NK-92 treated with Interleukin-12 subunit alpha and Interleukin-12 subunit beta, amount 100 ng/mL, for 24 hours (cell line): ENCODE measurements at regions not wholly inside any gene's neighbourhood (a gene's known extent, or its start where the extent isn't known, plus 50 kb on each side); places are given as distances from the start of the nearest gene placed in this dataset.
"Not testable (repeated sequence)": the region's sequence is repeated elsewhere in the genome, so short reads cannot be mapped to it uniquely, and the experiment has no call there.

ENCODE experiments used
- DNase-seq: peaks from one replicate; lab custom pipeline; 2025; lab: John Stamatoyannopoulos, UW

- DNase-seq, result no peak
These were observed 111.3 kb upstream of the MRI1 start for GRCh38 chr19:13652810-13653590.

GRCh38 chr19:13646758-13647157, 117.6 kb upstream of the MRI1 start:
- no peak for DNase-seq

- no peak for DNase-seq
These were observed 119.7 kb upstream of the MRI1 start for GRCh38 chr19:13644645-13645044.

GRCh38 chr19:13640611-13641010, 123.7 kb upstream of the MRI1 start:
- no peak for DNase-seq

DNA sequence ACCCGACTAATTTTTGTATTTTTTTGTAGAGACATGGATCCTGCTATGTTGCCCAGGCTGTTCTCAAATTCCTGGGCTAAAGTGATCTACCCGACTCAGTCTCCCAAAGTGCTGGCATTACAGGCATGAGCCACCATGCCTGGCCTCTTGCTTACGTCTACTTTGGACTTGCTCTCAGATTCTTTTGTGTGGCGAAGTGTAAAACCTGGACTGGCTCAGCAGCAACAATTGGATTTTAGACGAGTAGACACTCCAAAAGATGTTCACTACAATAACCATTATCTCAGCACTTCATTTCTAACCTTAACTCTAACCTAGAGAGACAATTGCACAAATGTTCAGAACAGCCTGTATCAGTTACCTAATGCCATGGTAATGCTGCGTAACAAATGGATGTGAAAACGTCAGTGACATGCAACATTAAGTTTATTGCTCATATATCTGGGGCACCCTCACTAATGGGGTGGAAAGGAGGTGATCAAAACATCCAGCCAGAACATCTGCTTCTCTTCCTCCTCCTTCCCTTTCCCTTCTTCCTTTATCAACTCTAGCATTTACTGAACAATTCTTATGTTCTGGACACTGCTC, 124.9 kb upstream of the MRI1 start:
- no peak for DNase-seq

DNA sequence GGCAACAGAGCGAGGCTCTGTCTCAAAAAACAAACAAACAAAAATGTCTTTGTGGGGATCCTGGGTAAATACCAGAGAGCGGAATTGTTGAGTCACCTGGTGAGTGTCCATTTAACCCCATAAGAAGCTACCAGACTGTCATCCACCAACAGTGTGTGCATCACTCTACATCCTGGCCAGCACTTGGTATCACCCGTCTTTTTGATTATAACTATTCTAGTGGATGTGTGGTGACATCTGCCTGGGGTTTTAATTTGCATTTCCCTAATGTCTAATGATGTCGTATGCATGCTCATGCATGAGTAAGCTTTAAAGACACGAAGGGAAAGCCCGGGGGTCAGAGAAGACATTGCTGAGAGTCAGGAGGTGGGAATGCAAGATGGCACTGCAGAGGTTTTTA, 126.7 kb upstream of the MRI1 start:
- DNase-seq, result no peak

DNA sequence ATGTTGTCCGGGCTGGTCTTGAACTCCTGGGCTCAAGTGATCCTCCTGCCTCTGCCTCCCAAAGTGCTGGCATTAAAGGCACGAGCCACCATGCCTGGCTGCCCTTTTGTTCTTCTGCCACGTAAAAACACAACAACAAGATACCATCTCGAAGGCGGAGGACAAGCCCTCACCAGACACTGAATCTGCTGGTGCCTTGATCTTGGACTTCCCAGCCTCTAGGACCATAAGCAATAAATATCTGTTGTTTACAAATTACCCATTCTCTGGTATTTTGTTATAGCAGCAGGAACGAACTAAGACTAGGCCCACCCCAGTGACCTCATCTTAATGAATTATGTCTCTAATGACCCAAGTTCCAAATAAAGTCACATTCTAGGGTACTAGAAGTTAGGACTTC, 128.4 kb upstream of the CACNA1A start:
- DNase-seq, result no peak

DNA sequence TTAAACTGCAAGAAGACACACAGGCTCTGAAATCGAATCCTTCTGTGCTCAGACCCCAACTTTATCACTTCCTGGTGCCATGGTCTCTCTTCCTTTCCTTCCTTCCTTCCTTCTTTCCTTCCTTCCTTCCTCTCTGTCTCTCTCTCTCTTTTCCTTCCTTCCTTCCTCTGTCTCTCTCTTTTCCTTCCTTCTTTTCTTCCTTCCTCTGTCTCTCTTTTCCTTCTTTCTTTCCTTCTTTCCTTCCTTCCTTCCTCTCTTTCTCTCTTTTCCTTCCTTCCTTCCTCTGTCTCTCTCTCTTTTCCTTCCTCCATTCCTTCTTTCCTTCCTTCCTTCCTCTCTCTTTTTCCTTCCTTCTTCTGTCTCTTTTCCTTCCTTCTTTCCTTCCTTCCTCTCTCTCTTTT, 127.2 kb upstream of the CACNA1A start:
- DNase-seq, result no peak

GRCh38 chr19:13633109-13633508, 126.8 kb upstream of the CACNA1A start:
- no peak for DNase-seq

DNA sequence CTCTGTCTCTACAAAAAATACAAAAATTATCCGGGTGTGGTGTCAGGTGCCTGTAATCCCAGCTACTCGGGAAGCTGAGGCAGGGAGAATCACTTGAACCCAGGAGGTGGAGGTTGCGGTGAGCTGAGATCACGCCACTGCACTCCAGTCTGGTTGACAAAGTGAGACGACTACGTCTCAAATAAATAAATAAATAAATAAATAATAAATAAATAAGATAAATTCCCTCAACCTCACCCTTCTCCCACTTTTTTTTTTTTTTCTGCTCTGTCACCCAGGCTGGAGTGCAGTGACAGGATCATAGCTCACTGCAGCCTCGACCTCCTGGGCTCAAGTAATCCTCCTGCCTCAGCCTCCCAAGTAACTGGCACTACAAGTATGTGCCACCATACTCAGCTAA, 125.9 kb upstream of the CACNA1A start:
- DNase-seq, result not testable (repeated sequence)

DNA sequence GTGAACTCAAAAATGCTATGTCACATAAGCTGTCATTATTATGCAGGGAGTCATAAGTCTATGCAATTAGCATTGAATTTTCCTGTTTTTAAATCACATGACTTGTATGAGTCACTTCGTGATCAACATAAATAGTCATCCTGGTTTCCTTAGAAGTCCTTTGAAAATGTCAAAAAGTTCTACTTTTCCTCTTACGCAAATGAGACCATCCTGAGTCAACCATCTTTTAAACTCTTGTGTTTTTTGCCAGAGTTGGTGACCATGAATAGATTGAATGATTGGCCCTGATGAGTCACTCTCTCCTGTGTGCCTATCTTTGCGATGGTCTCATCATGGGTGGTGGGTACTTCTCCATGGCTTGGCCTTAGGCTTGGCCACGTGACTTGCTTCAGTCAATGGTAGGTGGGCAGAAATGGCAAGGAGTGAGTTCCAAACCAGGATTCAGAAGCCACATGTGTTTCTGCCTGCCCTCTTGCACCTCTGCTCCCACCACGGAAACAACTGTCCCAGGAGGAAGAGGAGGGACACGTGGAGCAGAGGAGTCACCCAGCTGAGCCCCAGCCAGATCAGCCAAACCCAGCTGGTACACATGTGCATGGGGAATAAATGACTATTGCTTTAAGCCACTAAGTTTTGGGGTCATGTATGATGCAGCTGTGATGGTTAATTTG, 123.5 kb upstream of the CACNA1A start:
- DNase-seq, result no peak

DNA sequence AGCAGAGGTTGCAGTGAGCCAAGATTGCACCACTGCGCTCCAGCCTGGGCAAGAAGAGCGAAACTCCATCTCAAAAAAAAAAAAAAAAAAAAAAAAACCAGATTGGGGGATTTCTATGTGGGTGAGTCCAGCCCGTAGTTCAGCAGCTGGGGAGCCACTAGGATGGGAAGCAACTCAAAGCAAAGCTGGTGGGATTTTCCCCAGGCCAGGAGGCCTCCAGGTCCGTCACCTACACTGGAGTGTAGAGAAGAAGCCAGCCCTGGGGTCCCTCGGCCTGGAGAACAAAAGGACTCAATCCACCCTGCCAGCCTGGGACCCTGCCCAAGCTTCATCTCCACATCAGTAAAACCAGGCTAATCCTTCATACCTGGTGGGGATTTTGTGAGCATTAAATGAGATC, 121.3 kb upstream of the CACNA1A start:
- DNase-seq, result no peak

DNA sequence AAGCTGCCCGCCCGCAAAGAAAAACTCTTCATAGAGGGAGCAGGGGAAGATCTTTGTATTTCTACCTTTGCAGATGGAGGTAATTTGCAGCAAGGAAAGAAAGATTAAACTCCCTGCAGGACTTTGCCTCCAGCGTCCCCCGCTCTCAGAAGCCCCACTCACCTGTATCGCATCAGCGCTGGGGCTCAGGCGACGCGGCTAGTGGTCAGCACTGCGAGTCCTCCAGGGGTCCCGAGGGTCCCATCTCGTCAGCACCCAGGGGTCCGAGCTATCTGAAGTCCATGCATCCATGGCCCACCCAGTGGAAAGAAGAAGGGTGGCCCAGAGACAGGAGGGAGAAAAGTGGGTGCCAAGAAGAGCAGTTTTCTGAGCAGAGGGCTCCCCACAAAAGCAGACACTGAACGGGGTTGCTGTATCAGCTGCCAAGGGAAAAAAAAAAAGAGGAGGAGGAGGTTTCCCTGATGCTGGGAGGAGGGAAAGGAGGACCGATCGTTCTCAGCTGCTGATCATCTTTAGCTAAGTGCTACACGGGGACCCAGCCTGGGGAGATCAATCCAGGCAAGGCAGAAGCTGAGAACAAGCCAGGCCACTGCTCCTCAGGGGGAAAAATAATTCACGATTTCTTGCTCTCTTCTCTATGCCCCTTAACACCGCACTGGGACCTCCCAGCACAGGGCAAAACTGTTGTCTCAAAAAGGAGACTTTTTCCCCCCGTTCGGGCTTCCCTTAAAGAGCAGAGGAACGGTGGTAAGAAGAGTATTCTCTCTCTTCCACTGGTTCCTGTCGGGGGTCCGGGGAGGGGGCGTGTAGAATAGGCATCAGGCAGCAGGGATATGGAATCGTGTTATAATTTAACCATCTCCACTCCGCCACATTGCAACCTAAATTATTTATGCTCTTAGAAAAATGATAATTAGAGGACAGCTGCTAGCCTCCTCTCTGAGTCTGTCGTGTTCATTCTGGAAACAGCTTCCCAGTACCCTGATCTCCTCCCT, 117.7 kb upstream of the CACNA1A start:
- no peak for DNase-seq

DNA sequence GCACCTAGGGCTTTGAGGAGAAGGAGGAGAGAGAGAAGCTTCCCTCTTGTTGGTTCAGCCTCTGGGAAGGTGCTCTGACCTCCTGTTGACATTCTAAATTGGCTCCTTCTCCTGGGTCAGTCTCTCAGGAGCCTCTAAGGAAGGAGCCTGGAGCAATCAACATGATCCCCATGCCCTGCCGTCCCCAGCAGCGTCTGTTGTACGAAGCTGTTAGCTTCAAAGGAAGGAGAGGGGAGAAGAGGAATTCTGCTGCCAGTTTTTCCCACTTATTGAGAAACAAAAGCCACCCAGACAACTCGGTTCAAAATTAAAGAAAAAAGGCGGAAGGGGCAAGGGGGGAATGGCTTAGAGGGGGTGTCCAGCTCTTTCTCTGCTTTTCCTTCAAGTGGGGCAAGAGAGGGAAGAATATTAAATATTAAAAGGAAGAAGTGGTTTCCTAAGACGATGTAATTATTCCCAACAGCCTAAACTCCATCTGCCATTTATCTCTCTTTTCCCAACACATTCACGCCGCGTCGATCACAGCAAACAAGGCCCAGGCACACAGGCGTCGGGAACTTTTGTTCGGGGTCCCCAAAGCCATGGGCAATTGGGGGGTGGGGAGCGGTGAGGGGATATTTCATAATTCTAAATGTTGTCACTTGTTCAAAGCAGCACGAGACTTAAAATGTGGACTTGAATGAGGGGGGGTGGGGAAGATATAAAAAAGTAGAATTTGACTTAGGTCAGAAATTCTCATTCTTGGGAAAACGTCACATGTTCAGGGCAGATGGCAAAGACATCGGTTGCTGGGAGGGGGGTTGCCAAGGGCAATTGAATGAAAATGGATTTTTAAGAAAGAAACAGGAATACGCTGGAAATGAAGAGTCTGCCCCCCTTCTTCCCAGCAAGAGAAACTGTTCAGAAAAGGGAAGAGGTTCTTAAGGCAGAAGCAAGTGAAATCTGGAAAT, 116.8 kb upstream of the CACNA1A start:
- DNase-seq, result no peak

DNA sequence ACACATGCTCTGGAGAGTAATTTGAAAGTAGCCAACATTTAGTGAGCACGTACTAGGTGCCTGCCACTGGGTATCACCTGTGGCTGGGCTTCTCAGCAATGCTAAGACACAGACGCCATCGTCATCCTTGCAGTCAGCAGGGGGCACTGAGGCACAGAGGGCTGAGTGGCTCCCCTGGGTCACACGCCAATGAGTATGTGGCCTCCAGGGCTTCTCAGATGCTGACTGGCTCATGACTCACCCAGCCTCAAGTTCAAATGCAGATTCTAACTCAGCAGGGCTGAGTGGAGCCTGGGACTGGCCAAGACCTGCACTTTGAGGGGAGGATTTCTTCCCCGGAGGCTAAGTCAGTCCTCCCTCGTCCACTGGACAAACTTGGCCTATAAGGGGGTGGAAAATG, 115.1 kb upstream of the CACNA1A start:
- no peak for DNase-seq

GRCh38 chr19:13619203-13619632, 112.9 kb upstream of the CACNA1A start:
- DNase-seq, result no peak

GRCh38 chr19:13615890-13616289, 109.6 kb upstream of the CACNA1A start:
- no peak for DNase-seq

DNA sequence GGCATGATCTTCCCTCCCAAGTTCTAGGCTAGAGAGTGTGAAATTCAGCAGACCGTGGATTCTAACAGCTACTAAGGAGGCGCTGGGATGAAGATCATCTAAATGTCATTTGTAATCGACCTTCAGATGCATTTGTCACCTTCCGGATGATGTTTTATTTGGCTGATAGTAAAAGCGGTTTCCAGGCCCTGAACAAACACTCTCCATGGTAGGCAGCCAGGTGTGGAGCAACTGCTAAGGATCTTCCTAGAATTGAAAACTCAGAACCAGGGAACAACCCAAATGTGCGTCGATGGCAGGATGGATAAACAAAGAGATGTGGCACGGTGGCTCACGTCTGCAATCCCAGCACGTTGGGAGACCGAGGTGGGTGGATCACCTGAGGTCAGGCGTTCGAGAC, 107.2 kb upstream of the CACNA1A start:
- DNase-seq, result no peak

DNA sequence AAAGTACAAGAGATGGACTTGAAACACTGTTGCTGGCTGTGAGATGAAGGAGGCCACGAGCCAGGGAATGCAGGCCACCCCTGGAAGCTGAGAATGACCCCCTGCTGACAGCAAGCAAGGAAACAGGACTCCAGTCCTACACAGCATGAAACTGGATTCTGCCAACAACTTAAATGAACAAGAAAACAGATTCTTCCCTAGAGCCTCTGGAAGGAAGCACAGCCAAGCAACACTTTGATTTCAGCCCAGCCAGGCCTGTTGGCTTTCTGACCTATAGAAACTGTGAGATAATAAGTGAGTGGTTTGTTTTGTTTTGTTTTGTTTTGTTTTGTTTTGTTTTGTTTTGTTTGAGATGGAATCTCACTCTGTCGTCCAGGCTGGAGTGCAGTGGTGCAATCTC, 105.3 kb upstream of the CACNA1A start:
- no peak for DNase-seq

DNA sequence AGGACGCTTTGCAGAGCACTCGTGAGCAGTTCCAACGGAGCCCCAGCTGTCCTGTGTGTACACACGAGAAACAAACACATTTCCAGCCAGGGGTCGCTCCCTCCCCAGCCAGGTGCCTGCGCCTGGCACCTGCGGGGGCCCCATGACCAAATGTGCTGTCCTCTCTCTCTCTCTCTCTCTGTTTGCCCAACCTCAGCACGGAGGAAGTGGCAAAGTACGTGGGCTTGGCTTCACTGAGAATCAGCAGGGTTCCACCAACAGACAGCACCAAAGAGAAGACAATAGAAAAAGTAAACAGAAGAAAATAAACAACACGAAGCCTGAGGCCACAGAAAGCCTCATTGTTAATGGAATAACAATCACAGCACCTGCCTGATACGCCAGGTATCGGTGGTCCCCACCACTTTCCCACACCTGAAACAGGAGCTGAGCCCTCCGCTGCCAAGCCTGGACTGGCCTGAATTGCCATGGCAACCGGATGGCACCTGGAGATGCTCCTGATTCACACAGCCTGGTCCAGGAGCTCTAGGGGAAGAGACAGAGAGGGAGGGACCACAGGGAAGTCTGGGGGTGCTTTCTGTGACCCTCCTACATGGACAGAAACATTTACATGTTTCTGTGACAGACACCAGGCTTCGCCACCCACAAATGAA, 103.9 kb upstream of the CACNA1A start:
- no peak for DNase-seq
